H9 (cell line): ENCODE measurements at regions not wholly inside any gene's neighbourhood (a gene's known extent, or its start where the extent isn't known, plus 50 kb on each side); places are given as distances from the start of the nearest gene placed in this dataset.

Experiments
- DNase-seq: peaks from one replicate; pipeline ENCODE4 v3.0.0-alpha.2; 2017
- H2AFZ ChIP-seq: one replicate; pipeline ENCODE4 v1.6.1; 2013; ENCODE audit warnings: mild to moderate bottlenecking, low read length, control low read depth, moderate library complexity
- H2AK5ac ChIP-seq: 2 replicates; pipeline ENCODE4 v1.6.1; 2013; ENCODE audit warnings: low read length, control low read depth, mixed read lengths; ENCODE audit not compliant: insufficient read length
- H2BK120ac ChIP-seq: one replicate; pipeline ENCODE4 v1.6.1; 2013; ENCODE audit warnings: low read depth, mild to moderate bottlenecking, low read length, control low read depth, inconsistent platforms; ENCODE audit not compliant: poor library complexity, severe bottlenecking
- H2BK12ac ChIP-seq: 2 replicates; pipeline ENCODE4 v1.6.1; 2013; ENCODE audit warnings: low read length, control low read depth, mixed read lengths, low read depth; ENCODE audit not compliant: insufficient read length
- H2BK15ac ChIP-seq: 2 replicates; pipeline ENCODE4 v1.6.1; 2013; ENCODE audit warnings: low read depth, low read length, control low read depth
- H2BK20ac ChIP-seq: one replicate; pipeline ENCODE4 v1.6.1; 2013; ENCODE audit warnings: low read depth, mild to moderate bottlenecking, low read length, control low read depth, inconsistent platforms; ENCODE audit not compliant: poor library complexity, severe bottlenecking
- H2BK5ac ChIP-seq: 2 replicates; pipeline ENCODE4 v1.6.1; 2013; ENCODE audit warnings: low read length, control low read depth, mixed read lengths; ENCODE audit not compliant: insufficient read length
- H3K14ac ChIP-seq: 2 replicates; pipeline ENCODE4 v1.6.1; 2013; ENCODE audit warnings: low read length, control low read depth; ENCODE audit not compliant: insufficient read depth
- H3K18ac ChIP-seq: 2 replicates; pipeline ENCODE4 v1.6.1; 2013; ENCODE audit warnings: low read depth, mild to moderate bottlenecking, mixed read lengths, low read length, control low read depth; ENCODE audit not compliant: insufficient read length
- H3K23ac ChIP-seq: 2 replicates; pipeline ENCODE4 v1.6.1; 2013; ENCODE audit warnings: low read length, control low read depth, mixed read lengths, low read depth; ENCODE audit not compliant: insufficient read length
- H3K23me2 ChIP-seq: 2 replicates; pipeline ENCODE4 v1.6.1; 2013; ENCODE audit warnings: low read depth, mild to moderate bottlenecking, mixed read lengths, low read length, control low read depth; ENCODE audit not compliant: insufficient read length, poor library complexity, severe bottlenecking
- H3K27ac ChIP-seq: 2 replicates; pipeline ENCODE4 v1.5.1; 2013; ENCODE audit warnings: low read length, control low read depth, mixed read lengths, low read depth; ENCODE audit not compliant: insufficient read length
- H3K27me3 ChIP-seq: 2 replicates; pipeline ENCODE4 v1.6.1; 2013; ENCODE audit warnings: low read length, control low read depth, inconsistent platforms; ENCODE audit not compliant: insufficient read depth
- H3K4ac ChIP-seq: 2 replicates; pipeline ENCODE4 v1.6.1; 2013; ENCODE audit warnings: low read depth, mild to moderate bottlenecking, control low read depth, inconsistent platforms, low read length, moderate library complexity
- H3K4me1 ChIP-seq: 2 replicates; pipeline ENCODE4 v1.6.1; 2013; ENCODE audit warnings: low read length, control low read depth, inconsistent platforms; ENCODE audit not compliant: insufficient read depth
- H3K4me2 ChIP-seq: 2 replicates; pipeline ENCODE4 v1.6.1; 2013; ENCODE audit warnings: low read length, control low read depth, mixed read lengths; ENCODE audit not compliant: insufficient read length, insufficient read depth
- H3K56ac ChIP-seq: 2 replicates; pipeline ENCODE4 v1.6.1; 2013; ENCODE audit warnings: low read depth, mild to moderate bottlenecking, mixed read lengths, low read length, control low read depth; ENCODE audit not compliant: insufficient read length
- H3K79me1 ChIP-seq: 2 replicates; pipeline ENCODE4 v1.6.1; 2013; ENCODE audit warnings: low read depth, mild to moderate bottlenecking, moderate library complexity, low read length, control low read depth, inconsistent platforms; ENCODE audit not compliant: insufficient read depth, poor library complexity, severe bottlenecking
- H3K79me2 ChIP-seq: 2 replicates; pipeline ENCODE4 v1.6.1; 2013; ENCODE audit warnings: low read length, control low read depth, inconsistent platforms; ENCODE audit not compliant: insufficient read depth
- H3K9ac ChIP-seq: 2 replicates; pipeline ENCODE4 v1.6.1; 2013; ENCODE audit warnings: low read length, control low read depth, mixed read lengths; ENCODE audit not compliant: insufficient read length; ENCODE audit errors: extremely low read depth
- H3K9me3 ChIP-seq: one replicate; pipeline ENCODE4 v1.6.1; 2013; ENCODE audit warnings: low read depth, low read length, inconsistent platforms; ENCODE audit not compliant: control insufficient read depth
- H3T11ph ChIP-seq: one replicate; pipeline ENCODE4 v1.6.1; 2013; ENCODE audit warnings: mild to moderate bottlenecking, low read length, control low read depth, inconsistent platforms
- H4K20me1 ChIP-seq: one replicate; pipeline ENCODE4 v1.6.1; 2013; ENCODE audit not compliant: control insufficient read depth, insufficient read length, insufficient read depth
- H4K5ac ChIP-seq: 2 replicates; pipeline ENCODE4 v1.6.1; 2013; ENCODE audit warnings: low read depth, mild to moderate bottlenecking, mixed read lengths, low read length, control low read depth; ENCODE audit not compliant: insufficient read length
- H4K8ac ChIP-seq: replicated peaks from 2 replicates; pipeline ENCODE4 v1.6.1; 2013; ENCODE audit warnings: low read length, control low read depth, mixed read lengths, low read depth; ENCODE audit not compliant: insufficient read length
- H4K91ac ChIP-seq: 2 replicates; pipeline ENCODE4 v1.6.1; 2013; ENCODE audit warnings: low read depth, mild to moderate bottlenecking, moderate library complexity, mixed read lengths, low read length, control low read depth; ENCODE audit not compliant: insufficient read length
- H3K27ac Mint-ChIP-seq, 3 experiments: 2 replicates in 2 of 3; 3 replicates in 1 of 3; pipeline ENCODE4 v1.8.0; 2020 to 2021; ENCODE audit warnings: mixed read lengths in 3 of 3, mild to moderate bottlenecking in 1 of 3, moderate library complexity in 1 of 3
- H3K27me3 Mint-ChIP-seq: 2 replicates; pipeline ENCODE4 v1.8.0; 2021; ENCODE audit warnings: low read depth, mild to moderate bottlenecking, moderate library complexity, mixed read lengths
- H3K36me3 Mint-ChIP-seq, 3 experiments: 2 replicates in 2 of 3; 3 replicates in 1 of 3; pipeline ENCODE4 v1.8.0; 2020 to 2021; ENCODE audit warnings: low read depth in 3 of 3, mixed read lengths in 3 of 3; ENCODE audit not compliant: insufficient read depth in 1 of 3
- H3K4me1 Mint-ChIP-seq, 2 experiments: 2 replicates each; pipeline ENCODE4 v1.8.0; 2020; ENCODE audit warnings: mixed read lengths in 2 of 2
- H3K4me3 Mint-ChIP-seq, 2 experiments: 2 replicates in 1 of 2; 3 replicates in 1 of 2; pipeline ENCODE4 v1.8.0; 2020 to 2021; ENCODE audit warnings: mild to moderate bottlenecking in 2 of 2, mixed read lengths in 2 of 2, moderate library complexity in 1 of 2
- H3K9me3 Mint-ChIP-seq, 2 experiments: 2 replicates in 1 of 2; 3 replicates in 1 of 2; pipeline ENCODE4 v1.8.0; 2020; ENCODE audit warnings: mild to moderate bottlenecking in 2 of 2, mixed read lengths in 2 of 2, moderate library complexity in 1 of 2
- CTCF ChIP-seq: fragments of 200-600 bp; sonication (generic); conservative IDR thresholded peaks from 3 replicates; pipeline ENCODE4 v1.8.0; 2021; ENCODE audit warnings: antibody characterized with exemption, mild to moderate bottlenecking
- WGBS: extraction: QIAGEN DNeasy Blood & Tissue Kit; methylation state at CpG from one replicate; pipeline ENCODE4 v1.1.7; 2013; ENCODE audit warnings: missing lambda C conversion rate, low lambda C conversion rate, mixed read lengths; ENCODE audit not compliant: insufficient read length; ENCODE audit errors: extremely low coverage; 5-methylcytosine and 5-hydroxymethylcytosine counted together

GRCh38 chr5:92337772-92338234, 954.7 kb upstream of the ARRDC3 start:
- no peak overlapping the region for H2BK120ac ChIP-seq
- H3K79me2 ChIP-seq: no peaks in the 10 kb centered on the region
- no peak overlapping the region for H3K4ac ChIP-seq
- no peaks in the 10 kb centered on the region for H3K23me2 ChIP-seq
- no peak overlapping the region for H3K23ac ChIP-seq
- WGBS: no CpG with 5 or more reads among the region's 2 CpGs
- H3K79me1 ChIP-seq: no peaks in the 10 kb centered on the region
- H3K27me3 ChIP-seq: no peaks in the 10 kb centered on the region
- no peaks in the 10 kb centered on the region for H3K27me3 Mint-ChIP-seq
- no peak overlapping the region for H2BK12ac ChIP-seq
- no peak overlapping the region for H4K91ac ChIP-seq
- H3K9me3 ChIP-seq: no peaks in the 10 kb centered on the region
- no peak overlapping the region for H3K4me2 ChIP-seq
- no peaks in the 10 kb centered on the region for H3K36me3 Mint-ChIP-seq
- no peak overlapping the region for H2AFZ ChIP-seq
- H3T11ph ChIP-seq: no peak overlapping the region
- H4K8ac ChIP-seq: no peak overlapping the region
- H3K9me3 Mint-ChIP-seq: peaks cover 2 to 7% of the 10 kb centered on the region in 2 experiments; a peak in 2 of 5 replicates
- no peak overlapping the region for H3K9ac ChIP-seq
- no peak overlapping the region for H2BK20ac ChIP-seq
- no peak overlapping the region for H3K27ac ChIP-seq
- no peak overlapping the region for H2BK5ac ChIP-seq
- no peaks in the 10 kb centered on the region for H3K4me1 Mint-ChIP-seq
- H4K5ac ChIP-seq: no peak overlapping the region
- no peak overlapping the region for H3K14ac ChIP-seq
- H2AK5ac ChIP-seq: no peak overlapping the region
- no peaks in the 10 kb centered on the region for H3K4me1 ChIP-seq
- H3K18ac ChIP-seq: no peak overlapping the region
- no peak overlapping the region for H3K56ac ChIP-seq
- no peak for TF ChIP-seq CTCF
- H3K27ac Mint-ChIP-seq: no peak overlapping the region
- no peak for DNase-seq
- no peaks in the 10 kb centered on the region for H4K20me1 ChIP-seq
- H2BK15ac ChIP-seq: no peak overlapping the region
- H3K4me3 Mint-ChIP-seq: no peak overlapping the region
